ENCODE measurements at regions not wholly inside any gene's neighbourhood (a gene's known extent, or its start where the extent isn't known, plus 50 kb on each side); places are given as distances from the start of the nearest gene placed in this dataset.

GRCh38 chr18:44590956-44591670 is 89.6 kb upstream of the SETBP1 start:
- TF ChIP-seq CTCF (IDR thresholded peaks at IDR 0.05) (no peak), EP300 (IDR thresholded peaks at IDR 0.05) (no peak), POLR2AphosphoS5 (IDR thresholded peaks at IDR 0.05) (no peak)

All from suprapubic skin (tissue), 4 donors.